Lower leg skin (tissue), 3 donors: ENCODE measurements at regions not wholly inside any gene's neighbourhood (a gene's known extent, or its start where the extent isn't known, plus 50 kb on each side); places are given as distances from the start of the nearest gene placed in this dataset.

ENCODE experiments used
- POLR2A ChIP-seq, 2 donors: fragments of 450-650 bp; IDR thresholded peaks; one replicate each; pipeline ENCODE4 v1.6.1; 2016 to 2017; ENCODE audit warnings: antibody characterized with exemption in 2 of 2, mild to moderate bottlenecking in 1 of 2, moderate library complexity in 1 of 2
- TF ChIP-seq, protein P1 (sequence below), 3 donors: fragments of 450-650 bp; IDR thresholded peaks; one replicate each; pipeline ENCODE4 v1.5.1; 2016; ENCODE audit warnings: antibody characterized with exemption in 3 of 3, mild to moderate bottlenecking in 3 of 3, moderate library complexity in 2 of 3

DNA sequence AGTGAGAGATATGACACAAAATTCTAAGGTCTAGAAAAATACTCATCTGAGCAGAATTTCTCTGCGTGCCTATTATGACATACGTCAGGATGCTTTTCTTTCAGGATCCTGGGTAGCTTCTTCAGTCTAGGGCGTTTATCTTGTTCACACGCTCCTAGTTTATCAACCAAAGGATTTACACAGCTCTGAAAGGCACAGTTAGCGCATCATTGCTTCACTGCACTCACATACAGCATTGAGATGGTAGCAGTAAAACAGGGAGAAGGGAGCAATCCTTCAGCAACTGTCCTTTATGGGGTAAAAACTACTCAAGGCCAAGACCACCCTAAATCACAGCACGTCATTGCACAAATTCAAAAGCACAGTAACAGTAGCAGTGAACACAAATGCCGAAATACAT is 222.8 kb downstream of the SUCLG1 start:
- TF ChIP-seq, protein P1, sequence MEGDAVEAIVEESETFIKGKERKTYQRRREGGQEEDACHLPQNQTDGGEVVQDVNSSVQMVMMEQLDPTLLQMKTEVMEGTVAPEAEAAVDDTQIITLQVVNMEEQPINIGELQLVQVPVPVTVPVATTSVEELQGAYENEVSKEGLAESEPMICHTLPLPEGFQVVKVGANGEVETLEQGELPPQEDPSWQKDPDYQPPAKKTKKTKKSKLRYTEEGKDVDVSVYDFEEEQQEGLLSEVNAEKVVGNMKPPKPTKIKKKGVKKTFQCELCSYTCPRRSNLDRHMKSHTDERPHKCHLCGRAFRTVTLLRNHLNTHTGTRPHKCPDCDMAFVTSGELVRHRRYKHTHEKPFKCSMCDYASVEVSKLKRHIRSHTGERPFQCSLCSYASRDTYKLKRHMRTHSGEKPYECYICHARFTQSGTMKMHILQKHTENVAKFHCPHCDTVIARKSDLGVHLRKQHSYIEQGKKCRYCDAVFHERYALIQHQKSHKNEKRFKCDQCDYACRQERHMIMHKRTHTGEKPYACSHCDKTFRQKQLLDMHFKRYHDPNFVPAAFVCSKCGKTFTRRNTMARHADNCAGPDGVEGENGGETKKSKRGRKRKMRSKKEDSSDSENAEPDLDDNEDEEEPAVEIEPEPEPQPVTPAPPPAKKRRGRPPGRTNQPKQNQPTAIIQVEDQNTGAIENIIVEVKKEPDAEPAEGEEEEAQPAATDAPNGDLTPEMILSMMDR (IDR thresholded peaks at IDR 0.05): no peak
- no peak for TF ChIP-seq POLR2A (IDR thresholded peaks at IDR 0.05)
